Trophoblast cell (in vitro differentiated cells and primary cell): ENCODE measurements at regions not wholly inside any gene's neighbourhood (a gene's known extent, or its start where the extent isn't known, plus 50 kb on each side); places are given as distances from the start of the nearest gene placed in this dataset.
A peak's percentile ranks its signal among the peaks of the same experiment; 100 is the strongest.

Source experiments
- DNase-seq, 2 donors: peaks; one replicate each; pipeline ENCODE4 v3.0.0-alpha.2; 2016
- H2AFZ ChIP-seq: 2 replicates; pipeline ENCODE4 v1.6.1; 2013; ENCODE audit warnings: low read length, moderate library complexity, mild to moderate bottlenecking; ENCODE audit not compliant: insufficient read depth, poor library complexity
- H2AK5ac ChIP-seq: 2 replicates; pipeline ENCODE4 v1.6.1; 2013; ENCODE audit warnings: mild to moderate bottlenecking, low read length
- H2BK120ac ChIP-seq: 2 replicates; pipeline ENCODE4 v1.6.1; 2013; ENCODE audit warnings: low read length, mild to moderate bottlenecking, moderate library complexity; ENCODE audit not compliant: insufficient read depth, poor library complexity
- H2BK12ac ChIP-seq: 2 replicates; pipeline ENCODE4 v1.6.1; 2013; ENCODE audit warnings: mild to moderate bottlenecking, low read length, moderate library complexity
- H2BK5ac ChIP-seq: 2 replicates; pipeline ENCODE4 v1.6.1; 2013; ENCODE audit warnings: low read length, low read depth, moderate library complexity, mild to moderate bottlenecking; ENCODE audit not compliant: poor library complexity
- H3K14ac ChIP-seq: 2 replicates; pipeline ENCODE4 v1.6.1; 2013; ENCODE audit warnings: mild to moderate bottlenecking, low read length
- H3K18ac ChIP-seq: 2 replicates; pipeline ENCODE4 v1.6.1; 2013; ENCODE audit warnings: mild to moderate bottlenecking, low read length
- H3K23ac ChIP-seq: 2 replicates; pipeline ENCODE4 v1.6.1; 2013; ENCODE audit warnings: low read length
- H3K27ac ChIP-seq: 2 replicates; pipeline ENCODE4 v1.5.1; 2013; ENCODE audit warnings: low read depth, mild to moderate bottlenecking, inconsistent platforms, low read length, moderate library complexity
- H3K27me3 ChIP-seq: 2 replicates; pipeline ENCODE4 v1.6.1; 2013; ENCODE audit warnings: inconsistent platforms, mild to moderate bottlenecking, low read length, moderate library complexity; ENCODE audit not compliant: insufficient read depth
- H3K36me3 ChIP-seq, 2 experiments: 1 replicate in 1 of 2; 2 replicates in 1 of 2; pipeline ENCODE4 v1.6.1; 2013; ENCODE audit warnings: low read length in 2 of 2, mild to moderate bottlenecking in 2 of 2, moderate library complexity in 1 of 2; ENCODE audit not compliant: insufficient read depth in 2 of 2, control insufficient read depth in 1 of 2
- H3K4ac ChIP-seq: 2 replicates; pipeline ENCODE4 v1.6.1; 2013; ENCODE audit warnings: low read depth, mild to moderate bottlenecking, low read length, moderate library complexity
- H3K4me1 ChIP-seq, 2 experiments: 1 replicate in 1 of 2; 2 replicates in 1 of 2; pipeline ENCODE4 v1.6.1; 2013; ENCODE audit warnings: low read length in 2 of 2, mild to moderate bottlenecking in 2 of 2, moderate library complexity in 1 of 2; ENCODE audit not compliant: insufficient read depth in 2 of 2, control insufficient read depth in 1 of 2
- H3K4me2 ChIP-seq: 2 replicates; pipeline ENCODE4 v1.6.1; 2013; ENCODE audit warnings: inconsistent platforms, mild to moderate bottlenecking, low read length, moderate library complexity
- H3K4me3 ChIP-seq: 2 replicates; pipeline ENCODE4 v1.5.1; 2013; ENCODE audit warnings: mild to moderate bottlenecking, low read depth, low read length, inconsistent platforms
- H3K79me1 ChIP-seq: one replicate; pipeline ENCODE4 v1.6.1; 2013; ENCODE audit warnings: low read length
- H3K79me2 ChIP-seq: 2 replicates; pipeline ENCODE4 v1.6.1; 2013; ENCODE audit warnings: low read length, mild to moderate bottlenecking; ENCODE audit not compliant: control insufficient read depth, insufficient read depth, poor library complexity
- H3K9ac ChIP-seq: 2 replicates; pipeline ENCODE4 v1.6.1; 2013; ENCODE audit warnings: mild to moderate bottlenecking, low read length
- H3K9me3 ChIP-seq: 2 replicates; pipeline ENCODE4 v1.6.1; 2013; ENCODE audit warnings: low read depth, mild to moderate bottlenecking, control low read depth, inconsistent platforms, low read length; ENCODE audit not compliant: insufficient read depth
- H4K12ac ChIP-seq: 2 replicates; pipeline ENCODE4 v1.6.1; 2013; ENCODE audit warnings: low read depth, mild to moderate bottlenecking, low read length, moderate library complexity
- H4K8ac ChIP-seq: 2 replicates; pipeline ENCODE4 v1.6.1; 2013; ENCODE audit warnings: low read depth, mild to moderate bottlenecking, low read length, moderate library complexity
- H4K91ac ChIP-seq: one replicate; pipeline ENCODE4 v1.6.1; 2013; ENCODE audit warnings: low read depth, mild to moderate bottlenecking, low read length, moderate library complexity
- whole genome bisulfite sequencing: extraction: QIAGEN DNeasy Blood & Tissue Kit; methylation state at CpG from one replicate; pipeline ENCODE4 v1.1.7; 2013; ENCODE audit warnings: missing lambda C conversion rate; ENCODE audit not compliant: insufficient read length, insufficient coverage; ENCODE audit errors: extremely low coverage; 5-methylcytosine and 5-hydroxymethylcytosine counted together

GRCh38 chr19:27776020-27776419, 1436.9 kb downstream of the UQCRFS1 start:
- H3K9me3 ChIP-seq = peaks cover 26% of the 10 kb centered on the region
- H3K27ac ChIP-seq = no peak overlapping the region
- peaks cover 2 to 8% of the 10 kb centered on the region in 2 experiments for H3K36me3 ChIP-seq
- no peaks in the 10 kb centered on the region for H3K4me1 ChIP-seq
- no peak overlapping the region for H2BK5ac ChIP-seq
- WGBS = no CpG with 5 or more reads among the region's 8 CpGs
- no peak overlapping the region for H3K4ac ChIP-seq
- H2BK12ac ChIP-seq = no peak overlapping the region
- H4K91ac ChIP-seq = no peak overlapping the region
- no peak overlapping the region for H4K12ac ChIP-seq
- H2AFZ ChIP-seq = no peak overlapping the region
- no peak overlapping the region for H3K4me2 ChIP-seq
- H3K79me1 ChIP-seq = no peaks in the 10 kb centered on the region
- no peak overlapping the region for H3K4me3 ChIP-seq
- H3K79me2 ChIP-seq = no peaks in the 10 kb centered on the region
- H2AK5ac ChIP-seq = no peak overlapping the region
- no peak overlapping the region for H4K8ac ChIP-seq
- H2BK120ac ChIP-seq = no peak overlapping the region
- peak in 1 of 2 donors; percentile 3 for DNase-seq
- no peak overlapping the region for H3K9ac ChIP-seq
- no peak overlapping the region for H3K23ac ChIP-seq
- no peak overlapping the region for H3K14ac ChIP-seq
- H3K18ac ChIP-seq = no peak overlapping the region
- no peaks in the 10 kb centered on the region for H3K27me3 ChIP-seq

GRCh38 chr19:27775395-27775794, 1437.6 kb downstream of the UQCRFS1 start:
- Histone ChIP-seq H2BK5ac (no peak overlapping the region), H3K79me1 (no peaks in the 10 kb centered on the region), H3K36me3 (peaks cover 2 to 8% of the 10 kb centered on the region in 2 experiments), H3K9me3 (peaks cover 28% of the 10 kb centered on the region), H4K91ac (no peak overlapping the region), H2BK120ac (no peak overlapping the region), H3K14ac (no peak overlapping the region), H3K4me3 (no peak overlapping the region), H3K79me2 (no peaks in the 10 kb centered on the region), H3K27ac (no peak overlapping the region), H3K4ac (no peak overlapping the region), H3K18ac (no peak overlapping the region), H3K4me2 (no peak overlapping the region), H2AK5ac (no peak overlapping the region), H2AFZ (no peak overlapping the region), H3K27me3 (no peaks in the 10 kb centered on the region), H3K9ac (no peak overlapping the region), H4K12ac (no peak overlapping the region), H4K8ac (no peak overlapping the region), H2BK12ac (no peak overlapping the region), H3K23ac (no peak overlapping the region), H3K4me1 (no peaks in the 10 kb centered on the region)
- no CpG with 5 or more reads among the region's 6 CpGs for WGBS
- DNase-seq = no peak

- no peak overlapping the region for H2AFZ ChIP-seq
- peaks cover 28% of the 10 kb centered on the region for H3K9me3 ChIP-seq
- H2BK5ac ChIP-seq = no peak overlapping the region
- no peak overlapping the region for H3K4ac ChIP-seq
- WGBS = no CpG with 5 or more reads among the region's 7 CpGs
- H3K4me3 ChIP-seq = no peak overlapping the region
- no peak overlapping the region for H3K14ac ChIP-seq
- no peak overlapping the region for H3K4me2 ChIP-seq
- no peak overlapping the region for H2AK5ac ChIP-seq
- no peak overlapping the region for H2BK12ac ChIP-seq
- no peaks in the 10 kb centered on the region for H3K79me2 ChIP-seq
- no peak overlapping the region for H3K18ac ChIP-seq
- H4K91ac ChIP-seq = no peak overlapping the region
- no peaks in the 10 kb centered on the region for H3K27me3 ChIP-seq
- H3K23ac ChIP-seq = no peak overlapping the region
- peaks cover 2 to 8% of the 10 kb centered on the region in 2 experiments for H3K36me3 ChIP-seq
- no peak overlapping the region for H2BK120ac ChIP-seq
- no peaks in the 10 kb centered on the region for H3K4me1 ChIP-seq
- no peak overlapping the region for H4K12ac ChIP-seq
- H3K9ac ChIP-seq = no peak overlapping the region
- H3K27ac ChIP-seq = no peak overlapping the region
- peak in 1 of 2 donors; percentile 7 for DNase-seq
- no peak overlapping the region for H4K8ac ChIP-seq
- no peaks in the 10 kb centered on the region for H3K79me1 ChIP-seq
These were observed 1438.1 kb downstream of the UQCRFS1 start for GRCh38 chr19:27774827-27775226.

GRCh38 chr19:27774337-27774736, 1438.6 kb downstream of the UQCRFS1 start:
- no peaks in the 10 kb centered on the region for H3K4me1 ChIP-seq
- no CpG with 5 or more reads among the region's 10 CpGs for WGBS
- no peaks in the 10 kb centered on the region for H3K79me2 ChIP-seq
- H4K8ac ChIP-seq = no peak overlapping the region
- peaks cover 2 to 8% of the 10 kb centered on the region in 2 experiments for H3K36me3 ChIP-seq
- H3K9ac ChIP-seq = no peak overlapping the region
- H3K14ac ChIP-seq = no peak overlapping the region
- H4K12ac ChIP-seq = no peak overlapping the region
- H3K4me3 ChIP-seq = no peak overlapping the region
- no peak overlapping the region for H4K91ac ChIP-seq
- no peak for DNase-seq
- no peak overlapping the region for H2BK120ac ChIP-seq
- H2BK5ac ChIP-seq = no peak overlapping the region
- no peak overlapping the region for H2AK5ac ChIP-seq
- no peak overlapping the region for H3K27ac ChIP-seq
- H3K4me2 ChIP-seq = no peak overlapping the region
- no peak overlapping the region for H2AFZ ChIP-seq
- H3K23ac ChIP-seq = no peak overlapping the region
- no peaks in the 10 kb centered on the region for H3K27me3 ChIP-seq
- H3K9me3 ChIP-seq = peaks cover 28% of the 10 kb centered on the region
- no peak overlapping the region for H3K18ac ChIP-seq
- no peak overlapping the region for H3K4ac ChIP-seq
- no peaks in the 10 kb centered on the region for H3K79me1 ChIP-seq
- H2BK12ac ChIP-seq = no peak overlapping the region
